ENCODE measurements at regions not wholly inside any gene's neighbourhood (a gene's known extent, or its start where the extent isn't known, plus 50 kb on each side); places are given as distances from the start of the nearest gene placed in this dataset.

- CTCF ChIA-PET (ENCODE audit: low intra/inter-chr PET ratio), result no interaction called here
- Histone ChIP-seq H3K36me3 (ENCODE audit: control insufficient read depth, insufficient read depth, low read length) (no peaks in the 10 kb centered on the region), H3K4me1 (replicated peaks in 1 of 2; ENCODE audit: control insufficient read depth in 2 of 2, insufficient read depth in 2 of 2, low read length in 2 of 2) (no peaks in the 10 kb centered on the region), H3K9me3 (replicated peaks; ENCODE audit: control insufficient read depth, insufficient read depth, low read depth, low read length) (no peaks in the 10 kb centered on the region; the same call in 1 of the 2 replicates), H3K79me2 (ENCODE audit: control insufficient read depth, insufficient read depth, low read length) (no peaks in the 10 kb centered on the region), H3K4me2 (ENCODE audit: insufficient read depth, low read length) (no peak overlapping the region), H3K27ac (ENCODE audit: extremely low read depth, low read depth, low read length) (no peak overlapping the region), H3K4me3 (no peak overlapping the region), H2AFZ (ENCODE audit: low read depth, low read length) (no peak overlapping the region), H3K9me1 (ENCODE audit: control insufficient read depth, insufficient read depth, low read length) (no peaks in the 10 kb centered on the region), H3K27me3 (ENCODE audit: control insufficient read depth in 2 of 2, insufficient read depth in 2 of 2, low read length in 2 of 2) (no peaks in the 10 kb centered on the region), H4K20me1 (replicated peaks; ENCODE audit: control insufficient read depth, insufficient read depth, low read length) (no peaks in the 10 kb centered on the region), H3K9ac (ENCODE audit: insufficient read depth in 1 of 2, low read depth in 2 of 2, low read length in 2 of 2) (no peak overlapping the region)
- no peak for TF ChIP-seq NCOA4 (IDR thresholded peaks at IDR 0.05; ENCODE audit: partially characterized antibody)
- no peak for TF ChIP-seq TEAD2 (tag; IDR thresholded peaks at IDR 0.05)
- BruUV-seq (replicated peaks), result no TSS peak
- POLR2A ChIA-PET, result no interaction called here
- WGBS (ENCODE audit: insufficient coverage, low coverage, missing lambda C conversion rate), result 0% methylated on average over 1 of the region's 1 CpG
- FAIRE-seq, result no peak
- DNase-seq (ENCODE audit: extremely low read depth in 1 of 4, low spot score in 3 of 4), result no peak
- in situ Hi-C loops (cut with MboI) (no loop called here), intact Hi-C loops (cut with micrococcal nuclease) (no loop called here)
- ATAC-seq, result no peak
These were observed 72.5 kb upstream of the KCNIP4 start for GRCh38 chr4:22021106-22021505.

- intact Hi-C loops (cut with micrococcal nuclease), result no loop called here
- ChIA-PET CTCF (ENCODE audit: low intra/inter-chr PET ratio) (no interaction called here), POLR2A (no interaction called here)
- Histone ChIP-seq H4K20me1 (replicated peaks; ENCODE audit: control insufficient read depth, insufficient read depth, low read length) (no peaks in the 10 kb centered on the region), H3K4me2 (ENCODE audit: insufficient read depth, low read length) (no peak overlapping the region), H3K9me3 (replicated peaks; ENCODE audit: control insufficient read depth, insufficient read depth, low read depth, low read length) (no peaks in the 10 kb centered on the region; the same call in 1 of the 2 replicates), H3K4me1 (replicated peaks in 1 of 2; ENCODE audit: control insufficient read depth in 2 of 2, insufficient read depth in 2 of 2, low read length in 2 of 2) (no peaks in the 10 kb centered on the region), H3K9me1 (ENCODE audit: control insufficient read depth, insufficient read depth, low read length) (no peaks in the 10 kb centered on the region), H3K27ac (ENCODE audit: extremely low read depth, low read depth, low read length) (no peak overlapping the region), H3K36me3 (ENCODE audit: control insufficient read depth, insufficient read depth, low read length) (no peaks in the 10 kb centered on the region), H3K27me3 (ENCODE audit: control insufficient read depth in 2 of 2, insufficient read depth in 2 of 2, low read length in 2 of 2) (no peaks in the 10 kb centered on the region), H3K79me2 (ENCODE audit: control insufficient read depth, insufficient read depth, low read length) (no peaks in the 10 kb centered on the region), H3K4me3 (no peak overlapping the region), H3K9ac (ENCODE audit: insufficient read depth in 1 of 2, low read depth in 2 of 2, low read length in 2 of 2) (no peak overlapping the region), H2AFZ (ENCODE audit: low read depth, low read length) (no peak overlapping the region)
- ATAC-seq (no peak), DNase-seq (ENCODE audit: extremely low read depth in 1 of 4, low spot score in 3 of 4) (no peak), FAIRE-seq (no peak)
- no TSS peak for BruUV-seq (replicated peaks)
- in situ Hi-C loops (cut with MboI), result no loop called here
- TF ChIP-seq TAL1 (IDR thresholded peaks at IDR 0.05) (no peak), PHF8 (IDR thresholded peaks at IDR 0.05; ENCODE audit: borderline replicate concordance, low read length) (no peak), RNF219 (CRISPR knock-in tag; IDR thresholded peaks at IDR 0.05) (no peak), HOXB6 (CRISPR knock-in tag; IDR thresholded peaks at IDR 0.05; ENCODE audit: borderline replicate concordance) (no peak), HDGF (IDR thresholded peaks at IDR 0.05) (no peak), TOE1 (IDR thresholded peaks at IDR 0.05; ENCODE audit: borderline replicate concordance) (no peak), TOE1 (CRISPR knock-in tag; IDR thresholded peaks at IDR 0.05; ENCODE audit: borderline replicate concordance, low read depth) (no peak), PATZ1 (CRISPR knock-in tag; IDR thresholded peaks at IDR 0.05; ENCODE audit: borderline replicate concordance) (no peak), NKRF (IDR thresholded peaks at IDR 0.05; ENCODE audit: borderline replicate concordance) (no peak), CCAR2 (IDR thresholded peaks at IDR 0.05; ENCODE audit: low read depth, low read length) (no peak)
These were observed 71.6 kb upstream of the KCNIP4 start for GRCh38 chr4:22020129-22020528.

All from K562 (cell line).